ENCODE measurements at regions not wholly inside any gene's neighbourhood (a gene's known extent, or its start where the extent isn't known, plus 50 kb on each side); places are given as distances from the start of the nearest gene placed in this dataset.

GRCh38 chr4:171157462-171158082 lies 655.6 kb upstream of the GALNTL6 start:
- TF ChIP-seq NCOA1 (IDR thresholded peaks at IDR 0.05; ENCODE audit: low read depth) (no peak), PHF8 (IDR thresholded peaks at IDR 0.05; ENCODE audit: borderline replicate concordance, low read length) (no peak), MAZ (CRISPR knock-in tag; conservative IDR thresholded peaks at IDR 0.05 in 1 of 2, IDR thresholded peaks at IDR 0.05 in 1 of 2) (no peak), SMARCB1 (IDR thresholded peaks at IDR 0.05; ENCODE audit: insufficient read length, low read depth) (no peak)

All from K562 (cell line).